Spleen (tissue), 11 donors: ENCODE measurements at regions not wholly inside any gene's neighbourhood (a gene's known extent, or its start where the extent isn't known, plus 50 kb on each side); places are given as distances from the start of the nearest gene placed in this dataset.

Experiments used
- DNase-seq: peaks from one replicate; pipeline ENCODE4 v3.0.0-alpha.2; 2020
- H3K27ac ChIP-seq, 8 donors: fragments of 200-600 bp; sonication (generic) in 7 of 8; 1 replicate in 4 of 8; 2 replicates in 4 of 8; pipeline versions ENCODE4 v1.5.0 to v1.8.0; 2016 to 2021; ENCODE audit warnings: inconsistent platforms in 4 of 8, mild to moderate bottlenecking in 4 of 8, moderate library complexity in 1 of 8
- H3K27me3 ChIP-seq, 7 donors: fragments of 200-600 bp; sonication (generic) in 6 of 7; replicated peaks in 1 of 7; 1 replicate in 4 of 7; 2 replicates in 3 of 7; pipeline versions ENCODE4 v1.5.0 to v1.8.0; 2016 to 2021; ENCODE audit warnings: inconsistent platforms in 3 of 7, mild to moderate bottlenecking in 1 of 7
- H3K36me3 ChIP-seq, 6 donors: fragments of 200-600 bp; sonication (generic) in 5 of 6; 1 replicate in 4 of 6; 2 replicates in 2 of 6; pipeline versions ENCODE4 v1.5.0 to v1.8.0; 2016 to 2021; ENCODE audit warnings: inconsistent platforms in 2 of 6
- H3K4me1 ChIP-seq, 6 donors: fragments of 200-600 bp; sonication (generic) in 5 of 6; 1 replicate in 3 of 6; 2 replicates in 3 of 6; pipeline versions ENCODE4 v1.5.0 to v1.8.0; 2016 to 2021; ENCODE audit warnings: inconsistent platforms in 3 of 6
- H3K4me3 ChIP-seq, 8 donors: fragments of 200-600 bp; sonication (generic) in 7 of 8; 1 replicate in 4 of 8; 2 replicates in 4 of 8; pipeline versions ENCODE4 v1.5.0 to v1.8.0; 2016 to 2021; ENCODE audit warnings: inconsistent platforms in 4 of 8, mild to moderate bottlenecking in 4 of 8, moderate library complexity in 2 of 8
- H3K9me3 ChIP-seq, 8 donors: fragments of 200-600 bp; sonication (generic) in 7 of 8; 1 replicate in 4 of 8; 2 replicates in 4 of 8; pipeline versions ENCODE4 v1.5.0 to v1.8.0; 2016 to 2021; ENCODE audit warnings: inconsistent platforms in 4 of 8
- POLR2A ChIP-seq, 3 donors: fragments of 450-650 bp; IDR thresholded peaks; one replicate each; pipeline ENCODE4 v1.5.1; 2017; ENCODE audit warnings: antibody characterized with exemption in 3 of 3, mild to moderate bottlenecking in 1 of 3
- POLR2AphosphoS5 ChIP-seq, 3 donors: sonication (generic); formaldehyde crosslinking; IDR thresholded peaks; one replicate each; pipeline ENCODE4 v1.5.1; 2017; ENCODE audit warnings: antibody characterized with exemption in 3 of 3
- WGBS, 5 donors: extraction: QIAGEN DNeasy Blood & Tissue Kit in 3 of 5; methylation state at CpG; one replicate each; pipeline versions ENCODE4 v1.1.5 to v1.1.7; 2013 to 2018; 5-methylcytosine and 5-hydroxymethylcytosine counted together
- intact Hi-C: fragments of 100-400 bp; cut with DNase I; formaldehyde crosslinking; loops from one replicate; pipeline ENCODE4 v1.15.0; 2023; ENCODE audit warnings: low total_unique reads
- TF ChIP-seq, protein P1 (sequence below), 11 experiments: fragments of 200-600 bp in 7 of 11; fragments of 450-650 bp in 4 of 11; sonication (generic) in 4 of 11; IDR thresholded peaks in 8 of 11; conservative IDR thresholded peaks in 3 of 11; 1 replicate in 7 of 11; 2 replicates in 4 of 11; pipeline versions ENCODE4 v1.4.0 to v1.8.0; 2016 to 2021; ENCODE audit warnings: antibody characterized with exemption in 11 of 11, inconsistent platforms in 4 of 11, mild to moderate bottlenecking in 1 of 11
- donor health status: healthy with polysubstance abuse.
- donor health status: DM: no; HTN: no; CAD: no; lungs with moderate emphysema.
- donor health status: DM: no; HTN: no; CAD: no.
- donor health status: Bipolar disorder and iron deficiency.
- donor health status: healthy.
- donor health status: DM: no; HTN: no; CAD: no.
- donor health status: DM: yes; HTN: yes; CAD: no.

DNA sequence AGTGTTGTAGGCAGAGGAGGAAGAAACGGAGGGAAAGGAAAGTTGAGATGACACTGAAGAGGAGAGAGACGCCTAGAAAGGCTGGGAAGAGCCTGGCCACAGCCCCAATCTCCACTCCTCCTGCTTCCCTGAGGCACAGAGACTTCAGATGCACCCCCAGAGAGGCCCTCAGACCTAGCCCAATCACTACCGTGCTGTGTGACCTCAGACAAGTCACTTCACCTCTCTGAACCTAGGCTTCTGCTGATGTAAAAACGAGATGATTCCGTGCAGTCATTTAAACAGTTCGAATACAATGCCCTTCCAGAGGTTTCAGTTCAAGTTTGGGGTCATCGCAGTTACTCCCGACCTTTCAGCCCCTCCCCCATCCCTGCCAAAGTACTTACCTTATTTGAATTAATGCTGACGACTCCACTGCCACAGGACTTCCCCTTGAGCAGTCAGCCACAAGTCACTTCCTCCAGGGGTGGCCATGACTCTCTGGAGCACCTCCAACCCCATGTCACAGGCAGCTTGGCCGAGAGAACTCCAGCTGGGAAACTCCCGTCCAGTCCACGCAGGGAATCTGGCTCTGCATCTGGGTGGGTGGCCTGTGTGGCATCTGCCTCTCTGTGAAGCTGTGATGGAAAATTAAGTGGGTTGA lies 105.2 kb upstream of the ID2 start:
- no peak overlapping the region for H3K4me3 ChIP-seq
- peaks cover 0 to 35% (median 0%) of the 10 kb centered on the region in 7 donors for H3K27me3 ChIP-seq
- no peaks in the 10 kb centered on the region for H3K36me3 ChIP-seq
- intact Hi-C loops = no loop called here
- WGBS, 5 donors = 30 to 42% (median 37%) methylated on average over 12 of the region's 12 CpGs
- peak; percentile 85 for DNase-seq
- peaks cover 37 to 97% (median 59%) of the 10 kb centered on the region in 6 donors for H3K4me1 ChIP-seq
- TF ChIP-seq POLR2AphosphoS5 (IDR thresholded peaks at IDR 0.05) = peak in 2 of 3 donors; percentile 60 to 75
- TF ChIP-seq, protein P1, sequence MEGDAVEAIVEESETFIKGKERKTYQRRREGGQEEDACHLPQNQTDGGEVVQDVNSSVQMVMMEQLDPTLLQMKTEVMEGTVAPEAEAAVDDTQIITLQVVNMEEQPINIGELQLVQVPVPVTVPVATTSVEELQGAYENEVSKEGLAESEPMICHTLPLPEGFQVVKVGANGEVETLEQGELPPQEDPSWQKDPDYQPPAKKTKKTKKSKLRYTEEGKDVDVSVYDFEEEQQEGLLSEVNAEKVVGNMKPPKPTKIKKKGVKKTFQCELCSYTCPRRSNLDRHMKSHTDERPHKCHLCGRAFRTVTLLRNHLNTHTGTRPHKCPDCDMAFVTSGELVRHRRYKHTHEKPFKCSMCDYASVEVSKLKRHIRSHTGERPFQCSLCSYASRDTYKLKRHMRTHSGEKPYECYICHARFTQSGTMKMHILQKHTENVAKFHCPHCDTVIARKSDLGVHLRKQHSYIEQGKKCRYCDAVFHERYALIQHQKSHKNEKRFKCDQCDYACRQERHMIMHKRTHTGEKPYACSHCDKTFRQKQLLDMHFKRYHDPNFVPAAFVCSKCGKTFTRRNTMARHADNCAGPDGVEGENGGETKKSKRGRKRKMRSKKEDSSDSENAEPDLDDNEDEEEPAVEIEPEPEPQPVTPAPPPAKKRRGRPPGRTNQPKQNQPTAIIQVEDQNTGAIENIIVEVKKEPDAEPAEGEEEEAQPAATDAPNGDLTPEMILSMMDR (IDR thresholded peaks at IDR 0.05 in 8 of 11, conservative IDR thresholded peaks at IDR 0.05 in 3 of 11) = no peak
- H3K9me3 ChIP-seq = no peaks in the 10 kb centered on the region
- peak overlapping the region in 4 of 8 donors; percentile 6 to 42 (median 18) for H3K27ac ChIP-seq

DNA sequence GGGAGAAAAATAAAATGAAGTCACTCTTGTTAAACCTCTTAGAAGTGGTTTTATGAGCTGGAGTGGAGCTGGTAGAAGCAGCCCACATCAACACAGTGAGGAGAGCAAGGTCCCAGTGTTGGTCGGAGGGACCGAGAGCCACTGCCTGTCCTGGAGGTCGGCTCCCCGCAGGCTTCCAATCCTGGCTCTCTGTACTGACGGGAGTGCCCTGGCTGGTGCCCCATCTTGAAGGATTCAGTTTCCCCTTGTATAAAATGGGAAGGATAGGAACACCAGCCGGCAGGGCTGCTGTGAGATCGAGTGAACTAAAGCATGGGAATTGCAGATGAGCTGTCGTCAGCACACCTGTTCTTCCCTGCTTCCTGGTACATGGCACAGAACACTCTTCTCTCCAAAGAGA lies 104.3 kb upstream of the ID2 start:
- H3K9me3 ChIP-seq = no peaks in the 10 kb centered on the region
- intact Hi-C loops = no loop called here
- peaks cover 0 to 34% (median 0%) of the 10 kb centered on the region in 7 donors for H3K27me3 ChIP-seq
- no peak for DNase-seq
- no peak overlapping the region for H3K27ac ChIP-seq
- no peaks in the 10 kb centered on the region for H3K36me3 ChIP-seq
- WGBS, 5 donors = 85 to 95% (median 90%) methylated on average over 8 of the region's 8 CpGs
- TF ChIP-seq, protein P1 (IDR thresholded peaks at IDR 0.05 in 8 of 11, conservative IDR thresholded peaks at IDR 0.05 in 3 of 11) = no peak
- TF ChIP-seq POLR2AphosphoS5 (IDR thresholded peaks at IDR 0.05) (no peak), POLR2A (IDR thresholded peaks at IDR 0.05) (no peak)
- peaks cover 37 to 99% (median 63%) of the 10 kb centered on the region in 6 donors for H3K4me1 ChIP-seq
- H3K4me3 ChIP-seq = no peak overlapping the region

DNA sequence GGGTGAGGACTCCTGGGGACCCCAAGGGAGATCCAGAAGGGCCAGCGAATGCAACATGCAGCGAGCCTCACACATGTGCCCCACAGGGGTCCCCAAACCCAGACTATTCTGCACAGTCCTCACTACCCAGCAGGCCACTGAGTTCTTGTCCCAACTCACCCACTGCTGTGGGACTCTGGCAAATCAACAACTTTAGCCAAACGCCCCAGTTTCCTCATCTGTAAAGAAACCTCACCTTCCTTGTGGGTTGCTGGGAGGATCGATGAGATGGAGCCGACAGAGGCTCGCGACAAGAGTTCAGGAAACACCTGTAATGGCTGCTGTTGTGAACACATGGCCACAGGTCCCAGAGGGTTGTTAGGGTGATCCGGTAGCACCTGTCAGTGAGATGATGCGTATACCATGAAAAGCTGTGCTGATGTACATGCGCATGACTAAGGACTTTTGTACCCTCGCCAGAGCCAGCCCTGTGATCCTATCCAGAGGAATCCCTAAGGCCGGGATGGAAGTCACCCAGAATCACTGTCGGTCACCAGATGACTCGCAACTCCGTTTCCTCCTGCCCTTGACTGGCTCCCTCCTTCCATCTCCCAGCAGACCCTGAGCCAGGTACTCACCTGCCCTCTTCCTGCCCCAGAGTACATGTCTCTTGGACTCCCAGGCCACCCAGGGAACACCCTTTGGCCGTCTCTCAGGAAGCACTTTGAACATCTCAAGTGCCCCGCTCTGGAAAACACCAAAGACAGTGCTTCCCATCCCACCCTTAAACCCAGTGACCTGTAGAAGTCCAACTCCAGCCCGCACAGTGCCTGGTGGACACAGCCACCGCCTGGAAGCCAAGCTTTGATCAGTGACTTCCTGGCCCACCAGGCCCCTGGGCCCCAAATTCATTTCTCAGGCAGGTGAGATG lies 103.3 kb upstream of the ID2 start:
- no peaks in the 10 kb centered on the region for H3K36me3 ChIP-seq
- no peak for DNase-seq
- no peak overlapping the region for H3K27ac ChIP-seq
- WGBS, 5 donors = 69 to 86% (median 75%) methylated on average over 19 of the region's 19 CpGs
- intact Hi-C loops = no loop called here
- H3K4me1 ChIP-seq = peaks cover 43 to 99% (median 70%) of the 10 kb centered on the region in 6 donors
- peaks cover 0 to 24% (median 0%) of the 10 kb centered on the region in 7 donors for H3K27me3 ChIP-seq
- H3K9me3 ChIP-seq = no peaks in the 10 kb centered on the region
- no peak overlapping the region for H3K4me3 ChIP-seq
- TF ChIP-seq, protein P1 (IDR thresholded peaks at IDR 0.05 in 8 of 11, conservative IDR thresholded peaks at IDR 0.05 in 3 of 11) = no peak
- peak in 2 of 3 donors; percentile 35 to 39 for TF ChIP-seq POLR2AphosphoS5 (IDR thresholded peaks at IDR 0.05)
